ENCODE measurements at regions not wholly inside any gene's neighbourhood (a gene's known extent, or its start where the extent isn't known, plus 50 kb on each side); places are given as distances from the start of the nearest gene placed in this dataset.

GRCh38 chr2:83615511-83615910 is 843.6 kb downstream of the SUCLG1 start:
- Histone ChIP-seq H3K9me3 (no peaks in the 10 kb centered on the region), H3K4me1 (no peaks in the 10 kb centered on the region), H3K36me3 (no peaks in the 10 kb centered on the region), H3K27ac (no peak overlapping the region), H3K27me3 (ENCODE audit: low read depth) (no peaks in the 10 kb centered on the region), H3K4me3 (no peak overlapping the region)
- intact Hi-C loops (cut with DNase I) = no loop called here
- no peak for DNase-seq
- no peak for ATAC-seq
- TF ChIP-seq CTCF (IDR thresholded peaks at IDR 0.05) = no peak

- ATAC-seq (no peak), DNase-seq (no peak)
Measured at GRCh38 chr2:83613178-83613577, 845.9 kb downstream of the SUCLG1 start.

GRCh38 chr2:83602753-83603152 is 856.3 kb downstream of the SUCLG1 start:
- TF ChIP-seq CTCF (IDR thresholded peaks at IDR 0.05) = no peak
- no peaks in the 10 kb centered on the region for H3K36me3 ChIP-seq
- DNase-seq = no peak

More at GRCh38 chr2:83613178-83613577, 845.9 kb downstream of the SUCLG1 start:
- intact Hi-C loops (cut with DNase I) = no loop called here
- Histone ChIP-seq H3K27me3 (ENCODE audit: low read depth) (no peaks in the 10 kb centered on the region), H3K4me1 (no peaks in the 10 kb centered on the region), H3K9me3 (peaks cover 13% of the 10 kb centered on the region), H3K4me3 (no peak overlapping the region), H3K27ac (no peak overlapping the region), H3K36me3 (no peaks in the 10 kb centered on the region)
- no peak for TF ChIP-seq CTCF (IDR thresholded peaks at IDR 0.05)

GRCh38 chr2:83596592-83597282 is 862.3 kb downstream of the SUCLG1 start:
- no peak for ATAC-seq
- intact Hi-C loops (cut with DNase I) = no loop called here
- TF ChIP-seq CTCF (IDR thresholded peaks at IDR 0.05) = no peak

More at GRCh38 chr2:83602753-83603152, 856.3 kb downstream of the SUCLG1 start:
- Histone ChIP-seq H3K9me3 (no peaks in the 10 kb centered on the region), H3K27ac (no peak overlapping the region), H3K4me3 (no peak overlapping the region), H3K4me1 (no peaks in the 10 kb centered on the region), H3K27me3 (ENCODE audit: low read depth) (no peaks in the 10 kb centered on the region)
- no peak for ATAC-seq
- intact Hi-C loops (cut with DNase I) = no loop called here

GRCh38 chr2:83595926-83596325 is 863.2 kb downstream of the SUCLG1 start:
- Histone ChIP-seq H3K27me3 (ENCODE audit: low read depth) (no peaks in the 10 kb centered on the region), H3K27ac (no peak overlapping the region), H3K4me1 (no peaks in the 10 kb centered on the region), H3K9me3 (no peaks in the 10 kb centered on the region), H3K36me3 (no peaks in the 10 kb centered on the region), H3K4me3 (no peak overlapping the region)
- no peak for TF ChIP-seq CTCF (IDR thresholded peaks at IDR 0.05)
- intact Hi-C loops (cut with DNase I) = no loop called here
- no peak for DNase-seq
- ATAC-seq = no peak

More at GRCh38 chr2:83596592-83597282, 862.3 kb downstream of the SUCLG1 start:
- Histone ChIP-seq H3K4me1 (no peaks in the 10 kb centered on the region), H3K36me3 (no peaks in the 10 kb centered on the region), H3K27me3 (ENCODE audit: low read depth) (no peaks in the 10 kb centered on the region), H3K4me3 (no peak overlapping the region), H3K9me3 (no peaks in the 10 kb centered on the region), H3K27ac (no peak overlapping the region)
- no peak for DNase-seq
